ENCODE measurements at regions not wholly inside any gene's neighbourhood (a gene's known extent, or its start where the extent isn't known, plus 50 kb on each side); places are given as distances from the start of the nearest gene placed in this dataset.

GRCh38 chr10:131755200-131755599 is 145.6 kb upstream of the PPP2R2D start:
- H3K4me3 ChIP-seq (ENCODE audit: low read depth, low read length) = no peak overlapping the region
- no peaks in the 10 kb centered on the region for H3K36me3 ChIP-seq (ENCODE audit: control insufficient read depth, insufficient read depth, low read length)
- ChIA-PET CTCF (no interaction called here), POLR2A (no interaction called here)
- no peak for TF ChIP-seq CTCF (IDR thresholded peaks at IDR 0.05; ENCODE audit: insufficient read depth, low read depth, low read length)
- no peak for DNase-seq (ENCODE audit: low read depth)
- no peaks in the 10 kb centered on the region for H3K27me3 ChIP-seq (ENCODE audit: control insufficient read depth, insufficient read depth, low read length)

- TF ChIP-seq CTCF (IDR thresholded peaks at IDR 0.05; ENCODE audit: insufficient read depth, low read depth, low read length) = no peak
- ChIA-PET POLR2A (no interaction called here), CTCF (no interaction called here)
- Histone ChIP-seq H3K4me3 (ENCODE audit: low read depth, low read length) (no peak overlapping the region), H3K36me3 (ENCODE audit: control insufficient read depth, insufficient read depth, low read length) (no peaks in the 10 kb centered on the region), H3K27me3 (ENCODE audit: control insufficient read depth, insufficient read depth, low read length) (no peaks in the 10 kb centered on the region)
- DNase-seq (ENCODE audit: low read depth) = no peak
Measured at GRCh38 chr10:131757285-131758058, 143.3 kb upstream of the PPP2R2D start.

GRCh38 chr10:131758062-131758938 is 142.5 kb upstream of the PPP2R2D start:
- CTCF ChIA-PET = no interaction called here
- H3K27me3 ChIP-seq (ENCODE audit: control insufficient read depth, insufficient read depth, low read length) = no peaks in the 10 kb centered on the region
- POLR2A ChIA-PET = no interaction called here

GRCh38 chr10:131758939-131759301 is 141.9 kb upstream of the PPP2R2D start:
- ChIA-PET POLR2A (no interaction called here), CTCF (no interaction called here)
- no peak overlapping the region for H3K4me3 ChIP-seq (ENCODE audit: low read depth, low read length)
- H3K36me3 ChIP-seq (ENCODE audit: control insufficient read depth, insufficient read depth, low read length) = no peaks in the 10 kb centered on the region
- no peak for TF ChIP-seq CTCF (IDR thresholded peaks at IDR 0.05; ENCODE audit: insufficient read depth, low read depth, low read length)
- DNase-seq (ENCODE audit: low read depth) = no peak
- H3K27me3 ChIP-seq (ENCODE audit: control insufficient read depth, insufficient read depth, low read length) = no peaks in the 10 kb centered on the region

More at GRCh38 chr10:131758062-131758938, 142.5 kb upstream of the PPP2R2D start:
- DNase-seq (ENCODE audit: low read depth) = no peak
- TF ChIP-seq CTCF (IDR thresholded peaks at IDR 0.05; ENCODE audit: insufficient read depth, low read depth, low read length) = no peak
- H3K36me3 ChIP-seq (ENCODE audit: control insufficient read depth, insufficient read depth, low read length) = no peaks in the 10 kb centered on the region
- no peak overlapping the region for H3K4me3 ChIP-seq (ENCODE audit: low read depth, low read length)

- DNase-seq (ENCODE audit: low read depth) = no peak
- Histone ChIP-seq H3K27me3 (ENCODE audit: control insufficient read depth, insufficient read depth, low read length) (no peaks in the 10 kb centered on the region), H3K36me3 (ENCODE audit: control insufficient read depth, insufficient read depth, low read length) (no peaks in the 10 kb centered on the region), H3K4me3 (ENCODE audit: low read depth, low read length) (no peak overlapping the region)
- ChIA-PET CTCF (no interaction called here), POLR2A (no interaction called here)
- no peak for TF ChIP-seq CTCF (IDR thresholded peaks at IDR 0.05; ENCODE audit: insufficient read depth, low read depth, low read length)
Measured at GRCh38 chr10:131759347-131759746, 141.5 kb upstream of the PPP2R2D start.
